SHP77 (cell line): ENCODE measurements at regions not wholly inside any gene's neighbourhood (a gene's known extent, or its start where the extent isn't known, plus 50 kb on each side); places are given as distances from the start of the nearest gene placed in this dataset.

Experiments
- DNase-seq, 2 experiments: peaks; one replicate each; lab custom pipeline; 2025; lab: John Stamatoyannopoulos, UW

DNA sequence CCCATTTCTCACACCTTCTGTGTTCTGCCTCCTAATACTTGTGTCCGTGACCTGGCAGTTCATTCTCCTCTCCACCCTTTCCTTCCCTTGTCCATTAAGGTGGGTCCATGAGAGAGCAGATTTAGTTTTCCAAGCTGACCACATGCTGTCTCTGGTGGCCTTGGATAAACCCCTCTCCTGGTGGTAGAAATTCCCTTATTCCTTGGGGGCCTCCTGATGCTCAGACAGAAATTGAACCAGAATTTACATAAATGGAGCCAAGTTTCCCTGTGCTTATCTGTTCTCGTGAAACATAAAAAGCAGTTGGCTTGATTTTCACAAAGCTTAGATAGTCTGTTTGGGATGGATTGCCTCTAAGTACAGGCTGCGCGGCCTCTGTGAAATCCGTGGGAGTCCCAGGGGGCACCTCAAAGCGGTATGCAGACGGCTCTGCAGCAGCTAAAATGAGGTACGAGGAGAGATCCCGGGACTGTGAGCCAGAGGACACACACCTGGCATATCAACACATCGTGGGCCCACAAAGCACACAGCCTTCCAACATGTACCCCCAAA is 101.0 kb upstream of the NMNAT3 start:
- DNase-seq: no peak

- DNase-seq: no peak
These were observed 97.0 kb upstream of the NMNAT3 start for GRCh38 chr3:139774560-139775302.

GRCh38 chr3:139772539-139773500 is 95.0 kb upstream of the NMNAT3 start:
- DNase-seq: no peak

- no peak for DNase-seq
These were observed 93.6 kb upstream of the NMNAT3 start for GRCh38 chr3:139771331-139771730.

DNA sequence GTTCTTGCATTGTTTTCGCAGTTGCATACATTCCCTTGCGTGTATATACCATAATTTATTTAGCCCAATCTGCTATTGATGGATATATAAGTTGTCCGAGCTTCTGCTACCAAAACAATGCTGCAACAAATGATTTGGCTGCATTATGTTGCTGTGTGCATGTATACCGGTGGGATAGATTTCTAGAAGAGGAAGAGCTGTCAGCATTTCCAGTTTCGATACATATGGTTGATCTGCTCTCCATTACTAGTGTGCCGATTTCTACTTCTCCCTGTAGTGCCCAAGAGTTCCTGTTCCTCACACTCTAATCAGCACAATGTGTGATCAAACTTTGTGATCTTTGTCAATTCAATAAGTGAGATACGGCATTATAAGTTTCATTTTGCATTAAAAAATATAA is 92.8 kb upstream of the NMNAT3 start:
- DNase-seq: no peak

DNA sequence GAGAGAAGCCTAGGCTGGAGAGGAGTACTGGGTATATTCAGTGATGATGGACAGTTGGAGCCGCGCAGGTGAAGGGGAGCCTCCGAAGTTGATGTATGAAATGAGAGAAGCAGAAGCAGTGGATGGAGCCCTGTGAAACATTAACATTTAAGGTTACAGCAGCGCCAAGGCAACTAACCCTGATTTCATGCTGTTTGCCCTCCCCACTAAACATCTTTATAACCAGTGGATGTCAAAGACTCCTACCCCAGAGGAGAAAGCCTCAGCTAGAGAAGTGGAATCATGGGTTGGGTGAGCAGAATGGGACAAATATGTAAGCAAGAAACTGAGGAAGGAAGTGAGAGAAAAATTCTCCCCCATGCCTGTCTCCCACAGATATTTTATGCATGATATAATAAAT is 92.0 kb upstream of the NMNAT3 start:
- DNase-seq: no peak

DNA sequence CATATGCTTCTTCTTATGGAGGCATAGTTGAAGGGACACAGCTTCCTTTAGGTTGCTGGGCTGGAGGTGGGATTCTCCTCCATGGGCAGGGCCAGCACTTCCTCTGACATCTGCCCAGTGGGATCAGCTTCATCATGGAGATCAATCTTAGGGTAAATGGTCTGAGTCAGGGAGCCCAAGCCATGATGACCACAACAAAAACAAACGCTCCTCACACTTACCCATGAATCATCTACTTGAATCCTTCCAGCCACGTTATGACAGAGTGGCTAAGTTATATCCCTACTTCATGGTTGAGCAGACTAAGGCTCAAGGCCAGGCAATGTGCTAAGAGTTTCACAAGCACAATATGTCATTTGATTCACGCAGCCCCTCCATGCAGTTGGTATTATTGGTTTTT is 87.2 kb upstream of the NMNAT3 start:
- no peak for DNase-seq

DNA sequence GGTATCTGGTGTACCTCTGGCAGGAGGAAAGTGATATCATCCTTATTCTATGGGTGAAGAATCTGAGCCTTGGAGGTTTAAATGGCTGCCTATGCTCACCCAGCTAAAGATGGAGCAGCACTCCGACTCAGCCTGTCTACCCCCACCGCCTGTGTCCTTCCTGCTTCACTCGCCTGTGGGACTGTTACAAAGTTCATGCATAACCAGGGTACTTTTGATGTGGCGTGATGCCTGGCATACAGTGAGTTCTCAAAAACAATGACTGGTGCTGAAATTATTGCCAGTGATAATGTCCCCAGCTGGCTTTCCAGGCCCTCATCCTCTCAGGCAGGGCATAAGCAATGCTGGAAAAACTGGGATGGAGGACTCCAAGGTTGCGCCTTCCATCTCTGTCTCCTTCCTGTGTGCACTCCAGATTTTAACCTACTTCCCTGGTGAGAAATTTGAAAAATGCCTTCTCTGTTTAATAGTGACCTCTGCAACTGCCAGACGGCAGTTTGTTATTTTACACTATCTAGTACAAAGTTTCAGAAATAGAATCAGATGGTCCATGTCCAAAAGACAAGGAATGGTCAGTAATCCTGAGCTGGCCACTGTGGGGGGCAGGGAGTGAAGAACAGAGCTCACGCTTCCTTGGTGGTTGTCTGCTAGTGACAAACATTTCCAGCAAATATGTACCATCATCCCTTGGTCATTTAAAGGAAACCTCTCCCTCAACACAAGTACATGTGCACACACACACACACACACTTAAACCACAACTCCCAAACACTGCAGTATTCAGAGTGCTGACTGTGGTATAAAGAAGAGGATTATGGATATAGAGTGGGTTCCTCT is 86.5 kb upstream of the NMNAT3 start:
- DNase-seq: no peak

- no peak for DNase-seq
These were observed 84.5 kb upstream of the NMNAT3 start for GRCh38 chr3:139762302-139762701.

GRCh38 chr3:139759470-139759869 is 81.7 kb upstream of the NMNAT3 start:
- no peak for DNase-seq

DNA sequence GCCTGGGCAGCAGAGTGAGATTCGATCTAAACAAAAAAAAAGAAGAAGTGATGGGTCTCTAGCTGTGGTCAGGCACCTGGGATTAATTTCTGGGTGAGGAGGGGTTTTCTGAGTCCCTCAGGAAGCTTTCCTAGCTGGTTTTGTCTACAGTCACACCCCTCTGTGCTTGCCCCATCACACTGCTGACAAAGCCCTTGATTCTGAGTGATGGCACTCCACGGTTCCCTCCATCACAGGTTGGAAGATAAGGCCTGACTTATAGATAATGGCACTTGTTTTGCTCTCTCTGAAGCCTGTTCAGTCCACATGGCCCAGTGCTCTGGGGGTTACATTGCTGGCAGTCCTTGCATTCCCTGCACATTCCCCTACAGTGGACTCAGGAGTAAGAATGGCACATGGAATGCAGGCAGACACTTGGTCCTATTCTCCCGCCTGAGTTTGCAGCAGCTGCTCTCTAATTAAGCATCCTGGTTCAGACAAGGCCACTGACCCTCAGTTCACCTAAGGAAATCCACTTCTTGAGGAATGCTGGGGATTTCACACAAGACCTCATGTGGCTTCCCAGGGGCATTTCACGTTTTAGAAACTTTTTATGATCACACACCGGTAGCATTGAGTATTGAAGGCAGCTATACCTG is 81.0 kb upstream of the NMNAT3 start:
- no peak for DNase-seq

DNA sequence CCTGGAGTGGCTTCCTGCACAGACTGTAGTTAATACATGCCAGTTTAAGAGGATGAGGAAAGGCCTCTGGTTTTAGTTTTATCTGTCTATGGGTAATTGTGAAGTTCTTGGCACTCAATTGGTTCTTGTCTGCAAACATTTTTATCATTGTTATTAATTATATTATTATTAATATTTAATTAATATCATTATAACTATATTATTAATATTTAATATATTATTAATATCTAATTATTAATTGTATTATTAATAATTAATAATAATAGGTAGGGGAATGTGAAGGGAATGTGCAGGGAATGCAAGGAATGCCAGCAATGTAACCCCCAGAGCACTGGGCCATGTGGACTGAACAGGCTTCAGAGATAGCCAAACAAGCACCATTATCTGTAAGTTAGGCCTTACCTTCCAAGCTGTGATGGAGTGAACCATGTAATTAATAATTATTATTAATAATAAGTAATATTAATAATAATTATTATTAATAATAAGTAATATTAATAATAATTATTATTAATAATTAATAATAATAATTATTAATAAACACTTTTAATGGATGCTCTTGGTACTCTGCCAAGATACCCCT is 79.8 kb upstream of the NMNAT3 start:
- no peak for DNase-seq

DNA sequence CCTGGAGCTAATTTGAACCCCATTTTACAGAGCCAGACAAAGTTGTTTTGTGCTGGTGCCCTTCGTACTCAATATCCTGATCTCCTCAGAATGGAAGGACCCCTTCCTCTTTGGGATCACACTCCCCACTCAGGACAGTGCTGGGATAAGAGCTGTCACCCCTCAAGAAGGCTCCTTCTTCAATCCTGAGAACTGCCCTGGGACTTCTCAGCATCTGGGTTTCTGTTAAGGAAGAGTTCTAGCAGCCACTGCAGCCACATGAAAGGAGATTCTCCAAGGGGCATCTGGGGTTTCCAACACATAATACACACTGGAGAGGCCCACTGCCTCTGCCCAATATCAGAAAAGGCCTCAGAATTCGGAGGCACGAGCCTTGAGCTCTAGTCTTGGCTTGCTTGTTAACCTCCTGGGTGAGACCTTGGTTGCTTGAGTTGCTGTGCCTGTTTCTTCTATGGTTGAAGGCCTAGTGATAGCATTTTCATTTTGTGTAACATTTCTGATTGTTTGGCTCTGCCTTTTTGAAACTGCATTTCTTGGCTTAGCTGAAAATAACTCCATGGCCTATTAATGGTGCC is 78.8 kb upstream of the NMNAT3 start:
- DNase-seq: no peak

- no peak for DNase-seq
These were observed 77.8 kb upstream of the NMNAT3 start for GRCh38 chr3:139755551-139755950.

- DNase-seq: no peak
These were observed 74.0 kb upstream of the NMNAT3 start for GRCh38 chr3:139751789-139752188.

DNA sequence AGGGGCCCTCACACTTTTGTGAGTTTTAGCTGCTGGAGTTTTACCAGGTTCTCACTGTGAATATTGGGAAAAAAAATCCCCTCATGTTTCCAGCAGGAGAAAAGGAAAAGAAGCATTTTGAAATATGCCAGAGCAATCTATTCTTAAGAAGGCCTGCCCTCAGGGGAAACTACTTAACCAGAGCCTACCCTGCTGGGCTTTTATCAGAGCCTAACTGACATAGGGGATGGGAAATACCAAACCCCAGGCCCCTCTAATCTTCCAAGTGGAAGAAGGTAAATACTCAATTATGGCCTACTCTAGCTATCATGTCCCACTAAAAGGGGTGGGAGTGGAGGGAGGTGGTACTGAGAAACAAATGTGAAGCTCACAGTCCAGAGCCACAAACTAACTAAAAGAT is 68.7 kb upstream of the NMNAT3 start:
- DNase-seq: no peak

GRCh38 chr3:139745831-139746230 is 68.1 kb upstream of the NMNAT3 start:
- DNase-seq: no peak

- no peak for DNase-seq
These were observed 60.9 kb upstream of the NMNAT3 start for GRCh38 chr3:139738697-139739096.

DNA sequence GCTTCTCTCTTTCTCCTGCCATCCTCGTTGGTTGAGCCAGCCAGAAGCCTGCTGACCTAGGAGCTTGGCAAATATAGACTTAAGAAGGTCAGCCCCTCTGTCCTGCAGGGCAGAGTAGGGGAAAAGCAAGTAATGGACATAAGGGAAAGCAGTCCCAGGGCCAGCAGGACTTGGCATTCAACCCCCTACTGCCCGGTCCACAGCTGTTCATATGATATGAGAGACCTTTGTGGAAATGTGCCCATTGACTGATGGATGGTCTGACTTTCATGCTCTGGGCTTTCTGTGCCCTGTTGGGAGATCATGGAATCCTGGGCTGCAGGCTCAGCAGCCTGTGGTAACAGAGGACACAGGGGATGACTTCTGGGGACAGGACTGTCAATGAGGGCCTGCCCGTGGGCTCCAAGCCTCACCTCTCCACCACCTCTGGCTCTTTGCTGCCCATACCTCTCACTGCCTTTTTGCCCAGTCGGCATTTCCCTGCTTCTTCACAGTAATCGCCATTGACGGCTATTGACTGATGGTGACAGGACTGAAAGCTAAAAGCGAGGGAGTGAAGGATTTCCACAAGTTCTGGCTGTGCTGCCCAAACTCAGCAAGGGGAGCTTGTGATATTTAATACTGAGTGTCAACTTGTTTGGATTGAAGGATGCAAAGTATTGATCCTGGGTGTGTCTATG is 60.0 kb upstream of the NMNAT3 start:
- no peak for DNase-seq

DNA sequence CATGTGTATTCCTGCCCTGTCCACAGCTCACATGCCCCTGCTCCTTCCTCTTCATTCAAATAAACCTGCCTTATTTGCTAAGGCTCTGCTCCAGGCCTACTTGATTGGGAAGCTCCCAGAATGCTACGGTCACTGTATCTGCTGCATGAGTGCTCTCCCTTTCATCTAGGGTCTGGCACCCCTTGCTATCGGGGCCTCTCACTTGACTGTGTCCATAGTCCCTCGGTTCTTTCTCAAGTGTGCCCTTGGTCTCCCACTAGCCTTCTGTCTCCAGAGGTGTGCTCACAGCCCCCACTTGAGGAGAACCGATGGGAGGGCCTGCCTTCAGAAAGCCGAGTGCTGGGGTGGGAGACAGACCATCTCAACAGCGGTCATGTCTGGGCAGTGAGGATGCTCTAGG is 57.4 kb upstream of the NMNAT3 start:
- no peak for DNase-seq
